Smooth muscle cell (in vitro differentiated cells): ENCODE measurements at regions not wholly inside any gene's neighbourhood (a gene's known extent, or its start where the extent isn't known, plus 50 kb on each side); places are given as distances from the start of the nearest gene placed in this dataset.

Source experiments
- DNase-seq: peaks from one replicate; lab custom pipeline; 2025; ENCODE audit not compliant: unreplicated experiment; lab: John Stamatoyannopoulos, UW
- H2AFZ ChIP-seq: fragments of 200-600 bp; sonication (generic); 2 replicates; pipeline ENCODE4 v1.6.0; 2016; ENCODE audit warnings: antibody characterized with exemption, low read depth, mild to moderate bottlenecking
- H3F3A ChIP-seq: fragments of 200-600 bp; sonication (generic); 2 replicates; pipeline ENCODE4 v1.6.0; 2017; ENCODE audit warnings: antibody characterized with exemption, low read depth
- H3K27ac ChIP-seq: fragments of 200-600 bp; sonication (generic); 2 replicates; pipeline ENCODE4 v1.5.1; 2016; ENCODE audit warnings: low read depth, mild to moderate bottlenecking
- H3K27me3 ChIP-seq: fragments of 200-600 bp; sonication (generic); 2 replicates; pipeline ENCODE4 v1.6.1; 2016; ENCODE audit warnings: low read depth, mild to moderate bottlenecking
- H3K36me3 ChIP-seq: fragments of 200-600 bp; sonication (generic); 2 replicates; pipeline ENCODE4 v1.5.1; 2016; ENCODE audit warnings: low read depth
- H3K4me1 ChIP-seq: fragments of 200-600 bp; sonication (generic); 2 replicates; pipeline ENCODE4 v1.5.1; 2016; ENCODE audit warnings: low read depth
- H3K4me2 ChIP-seq: fragments of 200-600 bp; sonication (generic); 2 replicates; pipeline ENCODE4 v1.6.0; 2016; ENCODE audit warnings: mild to moderate bottlenecking
- H3K4me3 ChIP-seq: fragments of 200-600 bp; sonication (generic); 2 replicates; pipeline ENCODE4 v1.5.1; 2016; ENCODE audit warnings: mild to moderate bottlenecking
- H3K79me2 ChIP-seq: fragments of 200-600 bp; sonication (generic); 2 replicates; pipeline ENCODE4 v1.6.0; 2016; ENCODE audit warnings: low read depth, mild to moderate bottlenecking
- H3K9ac ChIP-seq: fragments of 200-600 bp; sonication (generic); 2 replicates; pipeline ENCODE4 v1.6.0; 2016; ENCODE audit warnings: low read depth
- H3K9me3 ChIP-seq: fragments of 200-600 bp; sonication (generic); replicated peaks from 2 replicates; pipeline ENCODE4 v1.5.1; 2016; ENCODE audit warnings: low read depth
- H4K20me1 ChIP-seq: fragments of 200-600 bp; sonication (generic); 2 replicates; pipeline ENCODE4 v1.6.0; 2016; ENCODE audit warnings: low read depth
- WGBS: methylation state at CpG from one replicate; pipeline ENCODE4 v1.1.7; 2016; ENCODE audit warnings: low lambda C conversion rate; 5-methylcytosine and 5-hydroxymethylcytosine counted together
- TF ChIP-seq, protein P1 (sequence below): fragments of 200-600 bp; sonication (generic); IDR thresholded peaks from 2 replicates; pipeline ENCODE4 v1.5.1; 2017; ENCODE audit warnings: borderline replicate concordance, mild to moderate bottlenecking, antibody characterized with exemption; ENCODE audit not compliant: insufficient read depth, poor library complexity, severe bottlenecking

DNA sequence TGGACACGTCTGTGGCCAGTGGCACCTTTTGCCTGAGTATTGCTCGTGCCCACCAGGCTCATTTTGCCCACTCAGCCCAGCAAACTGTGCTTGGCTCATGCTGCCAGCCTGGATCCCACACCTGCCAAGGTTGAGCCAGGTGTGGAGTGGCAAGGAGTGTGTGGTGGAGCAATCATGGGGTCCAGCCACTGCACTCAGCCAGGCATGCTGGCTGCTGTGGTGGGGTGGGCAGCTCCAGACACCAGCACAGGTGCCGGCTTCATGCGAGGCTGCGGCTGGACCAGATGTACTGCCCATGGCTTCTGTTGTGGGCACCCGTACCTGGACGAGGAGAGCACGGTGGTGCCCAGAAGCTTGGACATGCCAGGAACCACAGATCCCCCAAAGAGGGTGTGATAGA, 364.1 kb downstream of the TMEM38B start:
- 95% methylated on average over 8 of the region's 8 CpGs for WGBS
- no peak for DNase-seq
- H3F3A ChIP-seq, result no peaks in the 10 kb centered on the region

DNA sequence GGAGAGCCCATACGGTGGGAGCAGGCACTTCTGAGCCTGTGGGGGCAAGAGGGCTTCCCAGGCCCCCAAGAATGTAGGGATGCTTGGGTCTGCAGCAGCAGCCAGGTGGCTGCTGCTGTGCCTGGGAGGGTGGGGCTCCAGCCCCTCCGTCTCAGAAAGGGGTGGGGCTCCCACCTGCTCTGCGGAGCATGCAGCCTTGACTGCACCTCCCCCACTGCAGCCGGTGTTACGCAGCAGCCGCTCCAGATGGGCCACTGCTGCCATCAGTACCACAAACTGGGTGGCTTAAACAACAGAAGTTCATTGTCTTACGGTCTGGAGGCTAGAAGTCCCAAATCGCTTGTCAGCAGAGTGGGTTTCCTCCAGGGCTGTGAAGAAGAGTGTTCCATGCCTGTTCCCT, 365.5 kb downstream of the TMEM38B start:
- Histone ChIP-seq H3K9ac (no peak overlapping the region), H4K20me1 (no peaks in the 10 kb centered on the region), H3F3A (no peaks in the 10 kb centered on the region), H3K27me3 (no peaks in the 10 kb centered on the region), H3K9me3 (no peaks in the 10 kb centered on the region), H3K79me2 (no peaks in the 10 kb centered on the region), H3K36me3 (no peaks in the 10 kb centered on the region), H3K4me2 (no peak overlapping the region), H3K4me3 (no peak overlapping the region), H2AFZ (no peak overlapping the region), H3K4me1 (no peaks in the 10 kb centered on the region), H3K27ac (no peak overlapping the region)
- DNase-seq, result no peak
- TF ChIP-seq, protein P1, sequence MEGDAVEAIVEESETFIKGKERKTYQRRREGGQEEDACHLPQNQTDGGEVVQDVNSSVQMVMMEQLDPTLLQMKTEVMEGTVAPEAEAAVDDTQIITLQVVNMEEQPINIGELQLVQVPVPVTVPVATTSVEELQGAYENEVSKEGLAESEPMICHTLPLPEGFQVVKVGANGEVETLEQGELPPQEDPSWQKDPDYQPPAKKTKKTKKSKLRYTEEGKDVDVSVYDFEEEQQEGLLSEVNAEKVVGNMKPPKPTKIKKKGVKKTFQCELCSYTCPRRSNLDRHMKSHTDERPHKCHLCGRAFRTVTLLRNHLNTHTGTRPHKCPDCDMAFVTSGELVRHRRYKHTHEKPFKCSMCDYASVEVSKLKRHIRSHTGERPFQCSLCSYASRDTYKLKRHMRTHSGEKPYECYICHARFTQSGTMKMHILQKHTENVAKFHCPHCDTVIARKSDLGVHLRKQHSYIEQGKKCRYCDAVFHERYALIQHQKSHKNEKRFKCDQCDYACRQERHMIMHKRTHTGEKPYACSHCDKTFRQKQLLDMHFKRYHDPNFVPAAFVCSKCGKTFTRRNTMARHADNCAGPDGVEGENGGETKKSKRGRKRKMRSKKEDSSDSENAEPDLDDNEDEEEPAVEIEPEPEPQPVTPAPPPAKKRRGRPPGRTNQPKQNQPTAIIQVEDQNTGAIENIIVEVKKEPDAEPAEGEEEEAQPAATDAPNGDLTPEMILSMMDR, result no peak
- WGBS, result 92% methylated on average over 8 of the region's 8 CpGs

More for the DNA sequence above, 364.1 kb downstream of the TMEM38B start:
- H4K20me1 ChIP-seq, result no peaks in the 10 kb centered on the region
- H3K27ac ChIP-seq, result no peak overlapping the region
- no peaks in the 10 kb centered on the region for H3K27me3 ChIP-seq
- TF ChIP-seq, protein P1, result no peak
- no peak overlapping the region for H2AFZ ChIP-seq
- H3K4me1 ChIP-seq, result no peaks in the 10 kb centered on the region
- no peaks in the 10 kb centered on the region for H3K79me2 ChIP-seq
- no peak overlapping the region for H3K4me3 ChIP-seq
- H3K9ac ChIP-seq, result no peak overlapping the region
- H3K36me3 ChIP-seq, result no peaks in the 10 kb centered on the region
- H3K4me2 ChIP-seq, result no peak overlapping the region
- H3K9me3 ChIP-seq, result no peaks in the 10 kb centered on the region

DNA sequence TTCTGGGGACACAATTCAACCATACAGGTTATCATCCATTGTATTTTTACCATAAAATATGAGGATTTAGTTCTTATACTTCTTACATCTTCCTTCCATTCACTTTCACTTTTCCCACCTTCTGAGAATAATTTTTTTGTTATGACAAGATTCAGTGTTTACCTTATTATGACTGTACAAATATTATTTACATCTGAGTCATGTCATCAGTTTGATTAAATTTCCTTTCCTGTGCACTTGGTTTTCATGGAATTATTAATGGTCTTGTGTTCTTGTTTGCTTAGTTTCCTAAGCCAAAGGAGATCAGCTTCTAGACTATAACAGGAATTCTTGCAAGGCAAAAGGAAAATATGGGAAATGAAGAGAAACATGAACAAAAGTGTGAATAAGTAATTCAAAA, 366.5 kb downstream of the TMEM38B start:
- Histone ChIP-seq H3K4me3 (no peak overlapping the region), H3K27ac (no peak overlapping the region), H3F3A (no peaks in the 10 kb centered on the region), H3K36me3 (no peaks in the 10 kb centered on the region), H3K27me3 (no peaks in the 10 kb centered on the region), H3K4me1 (no peaks in the 10 kb centered on the region), H4K20me1 (no peaks in the 10 kb centered on the region), H3K79me2 (no peaks in the 10 kb centered on the region), H3K9ac (no peak overlapping the region), H3K9me3 (no peaks in the 10 kb centered on the region), H3K4me2 (no peak overlapping the region), H2AFZ (no peak overlapping the region)
- TF ChIP-seq, protein P1, result no peak
- no peak for DNase-seq

DNA sequence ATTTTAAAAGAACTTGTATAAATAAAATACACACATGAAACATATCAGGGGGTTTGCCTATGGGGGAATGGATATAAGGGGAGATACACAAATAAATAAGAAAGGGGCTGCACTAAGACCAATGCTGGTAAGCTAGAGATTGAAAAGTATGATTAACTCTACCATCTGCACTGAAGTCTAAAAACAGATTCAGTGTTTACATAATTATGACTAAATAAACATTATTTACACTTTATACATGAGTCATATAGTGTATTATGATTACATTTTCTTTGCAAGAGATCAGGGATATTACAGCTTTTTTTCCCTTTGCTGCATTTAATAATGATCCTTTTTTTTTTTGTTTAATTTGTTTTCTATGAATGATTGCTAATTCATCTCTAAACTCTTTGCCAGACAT, 367.9 kb downstream of the TMEM38B start:
- no peak overlapping the region for H3K27ac ChIP-seq
- no peak overlapping the region for H3K9ac ChIP-seq
- H3K36me3 ChIP-seq, result no peaks in the 10 kb centered on the region
- no peak overlapping the region for H3K4me2 ChIP-seq
- H3F3A ChIP-seq, result no peaks in the 10 kb centered on the region
- H2AFZ ChIP-seq, result no peak overlapping the region
- no peaks in the 10 kb centered on the region for H4K20me1 ChIP-seq
- H3K27me3 ChIP-seq, result no peaks in the 10 kb centered on the region
- TF ChIP-seq, protein P1, result no peak
- H3K4me3 ChIP-seq, result no peak overlapping the region
- H3K9me3 ChIP-seq, result no peaks in the 10 kb centered on the region
- H3K4me1 ChIP-seq, result no peaks in the 10 kb centered on the region
- H3K79me2 ChIP-seq, result no peaks in the 10 kb centered on the region
- no peak for DNase-seq
